ENCODE measurements at regions not wholly inside any gene's neighbourhood (a gene's known extent, or its start where the extent isn't known, plus 50 kb on each side); places are given as distances from the start of the nearest gene placed in this dataset.
A peak's percentile ranks its signal among the peaks of the same experiment; 100 is the strongest.

GRCh38 chr3:188001926-188002325, 152.0 kb upstream of the LPP start:
- Histone ChIP-seq H3K4me1 (peaks cover 0 to 37% (median 10%) of the 10 kb centered on the region in 4 donors), H3K9me3 (no peaks in the 10 kb centered on the region)

GRCh38 chr3:188002626-188003138, 151.3 kb upstream of the LPP start:
- Histone ChIP-seq H3K27me3 (no peaks in the 10 kb centered on the region), H3K36me3 (no peaks in the 10 kb centered on the region), H3K4me1 (peaks cover 0 to 37% (median 10%) of the 10 kb centered on the region in 4 donors), H3K9me3 (no peaks in the 10 kb centered on the region), H3K4me3 (no peak overlapping the region), H3K27ac (peak overlapping the region in 3 of 4 donors; percentile 41 to 78 (median 70))
- DNase-seq: no peak
- TF ChIP-seq POLR2A (IDR thresholded peaks at IDR 0.05) (no peak), CTCF (IDR thresholded peaks at IDR 0.05) (no peak)

More at GRCh38 chr3:188001926-188002325, 152.0 kb upstream of the LPP start:
- no peaks in the 10 kb centered on the region for H3K27me3 ChIP-seq
- no peak overlapping the region for H3K27ac ChIP-seq
- no peaks in the 10 kb centered on the region for H3K36me3 ChIP-seq
- no peak for TF ChIP-seq POLR2A (IDR thresholded peaks at IDR 0.05)
- no peak for DNase-seq
- H3K4me3 ChIP-seq: no peak overlapping the region

- H3K9me3 ChIP-seq: no peaks in the 10 kb centered on the region
- H3K36me3 ChIP-seq: no peaks in the 10 kb centered on the region
- H3K4me3 ChIP-seq: no peak overlapping the region
- peak in 1 of 3 donors; percentile 57 for DNase-seq
- H3K4me1 ChIP-seq: peaks cover 0 to 33% (median 10%) of the 10 kb centered on the region in 4 donors
- no peaks in the 10 kb centered on the region for H3K27me3 ChIP-seq
- H3K27ac ChIP-seq: peak overlapping the region in 3 of 4 donors; percentile 41 to 78 (median 70)
- TF ChIP-seq CTCF (IDR thresholded peaks at IDR 0.05) (peak in 2 of 6 experiments; percentile 9 to 18), POLR2A (IDR thresholded peaks at IDR 0.05) (no peak)
Observed at GRCh38 chr3:188003188-188004171, 150.5 kb upstream of the LPP start.

GRCh38 chr3:188006726-188007393, 147.1 kb upstream of the LPP start:
- Histone ChIP-seq H3K36me3 (no peaks in the 10 kb centered on the region), H3K4me1 (peaks cover 0 to 20% (median 3%) of the 10 kb centered on the region in 4 donors), H3K9me3 (no peaks in the 10 kb centered on the region), H3K27me3 (no peaks in the 10 kb centered on the region), H3K27ac (no peak overlapping the region), H3K4me3 (no peak overlapping the region)
- peak in 1 of 3 donors; percentile 21 for DNase-seq
- no peak for TF ChIP-seq POLR2A (IDR thresholded peaks at IDR 0.05)
- TF ChIP-seq CTCF (IDR thresholded peaks at IDR 0.05): no peak

GRCh38 chr3:188007897-188008296, 146.1 kb upstream of the LPP start:
- Histone ChIP-seq H3K4me1 (peaks cover 0 to 13% (median 3%) of the 10 kb centered on the region in 4 donors), H3K4me3 (no peak overlapping the region), H3K36me3 (no peaks in the 10 kb centered on the region), H3K27me3 (no peaks in the 10 kb centered on the region), H3K9me3 (no peaks in the 10 kb centered on the region), H3K27ac (no peak overlapping the region)
- TF ChIP-seq POLR2A (IDR thresholded peaks at IDR 0.05): no peak
- no peak for TF ChIP-seq CTCF (IDR thresholded peaks at IDR 0.05)
- DNase-seq: no peak

Measured in Peyer's patch (tissue), 4 donors.